Colonic mucosa (tissue), 4 donors: ENCODE measurements at regions not wholly inside any gene's neighbourhood (a gene's known extent, or its start where the extent isn't known, plus 50 kb on each side); places are given as distances from the start of the nearest gene placed in this dataset.

Experiments used
- DNase-seq: peaks from one replicate; pipeline ENCODE4 v3.0.0-alpha.2; 2020
- H3K27ac ChIP-seq: fragments of 200-600 bp; one replicate; pipeline ENCODE4 v1.8.0; 2021
- H3K27me3 ChIP-seq: fragments of 200-600 bp; one replicate; pipeline ENCODE4 v1.8.0; 2021
- H3K36me3 ChIP-seq: fragments of 200-600 bp; one replicate; pipeline ENCODE4 v1.8.0; 2021
- H3K4me1 ChIP-seq: fragments of 200-600 bp; one replicate; pipeline ENCODE4 v1.8.0; 2021; ENCODE audit warnings: mild to moderate bottlenecking
- H3K4me3 ChIP-seq: fragments of 200-600 bp; one replicate; pipeline ENCODE4 v1.8.0; 2021
- H3K9ac ChIP-seq, 2 donors: one replicate each; pipeline ENCODE4 v1.7.0; 2013; ENCODE audit warnings: control low read depth in 2 of 2, low read depth in 2 of 2, low read length in 2 of 2
- H3K9me3 ChIP-seq: fragments of 200-600 bp; one replicate; pipeline ENCODE4 v1.8.0; 2021
- CTCF ChIP-seq: fragments of 200-600 bp; IDR thresholded peaks from one replicate; pipeline ENCODE4 v1.8.0; 2022; ENCODE audit warnings: antibody characterized with exemption, mild to moderate bottlenecking
- intact Hi-C: fragments of 100-400 bp; cut with DNase I; formaldehyde crosslinking; loops from one replicate; pipeline ENCODE4 v1.14.1; 2022
- donor health status: healthy.
- donor health status: DM: no; HTN: no; CAD: no.
- donor health status: DM: no; HTN: no; CAD: no.

DNA sequence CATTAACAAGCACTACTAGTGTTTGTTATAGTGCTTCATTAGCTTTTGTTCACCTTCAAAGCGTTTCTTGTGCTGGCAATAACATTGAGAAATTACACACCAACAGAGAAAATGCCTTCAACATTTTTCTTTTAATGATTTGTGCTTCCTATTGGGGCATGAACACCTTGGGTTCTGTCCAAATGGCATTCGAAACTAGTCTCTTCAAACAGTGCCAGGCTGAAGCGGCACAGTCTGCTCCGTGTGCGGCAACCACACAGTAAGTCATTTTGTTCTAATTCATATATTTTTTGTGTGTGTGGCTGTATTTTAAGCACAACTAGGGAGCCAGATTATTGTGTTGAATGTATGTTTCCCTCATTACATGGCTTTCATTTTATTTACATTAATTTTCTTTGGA is 414.7 kb upstream of the SGCD start:
- no peak for TF ChIP-seq CTCF
- Histone ChIP-seq H3K27me3 (no peaks in the 10 kb centered on the region), H3K36me3 (no peaks in the 10 kb centered on the region), H3K9ac (no peak overlapping the region), H3K9me3 (no peaks in the 10 kb centered on the region), H3K4me3 (no peak overlapping the region), H3K27ac (no peak overlapping the region), H3K4me1 (no peaks in the 10 kb centered on the region)
- no peak for DNase-seq
- intact Hi-C loops = no loop called here

DNA sequence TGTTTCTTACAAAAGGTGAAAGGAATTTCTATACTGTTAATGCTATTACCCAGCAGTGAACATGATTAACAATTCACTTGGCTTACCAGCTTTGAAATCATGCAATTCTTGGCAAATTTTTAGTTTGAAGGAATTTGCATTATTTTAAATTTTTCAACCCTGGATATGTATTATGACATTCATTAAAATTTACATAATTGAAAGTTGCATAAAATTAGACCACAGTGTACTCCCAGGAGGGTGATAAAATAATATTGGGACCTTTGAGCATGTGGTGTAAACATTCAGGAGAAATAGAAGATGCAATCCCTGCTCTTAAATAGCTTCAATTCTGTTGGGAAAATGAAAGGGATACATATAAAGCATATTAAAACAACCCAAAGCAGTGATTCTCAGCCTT is 412.2 kb upstream of the SGCD start:
- H3K4me1 ChIP-seq = no peaks in the 10 kb centered on the region
- no peak overlapping the region for H3K27ac ChIP-seq
- H3K9me3 ChIP-seq = no peaks in the 10 kb centered on the region
- no peak overlapping the region for H3K9ac ChIP-seq
- H3K36me3 ChIP-seq = no peaks in the 10 kb centered on the region
- intact Hi-C loops = no loop called here
- TF ChIP-seq CTCF = no peak
- DNase-seq = no peak
- no peaks in the 10 kb centered on the region for H3K27me3 ChIP-seq
- no peak overlapping the region for H3K4me3 ChIP-seq

GRCh38 chr5:155915601-155916000 is 411.4 kb upstream of the SGCD start:
- no peaks in the 10 kb centered on the region for H3K9me3 ChIP-seq
- H3K36me3 ChIP-seq = no peaks in the 10 kb centered on the region
- H3K27ac ChIP-seq = no peak overlapping the region

GRCh38 chr5:155919126-155919525 is 407.8 kb upstream of the SGCD start:
- no peak for DNase-seq
- H3K9me3 ChIP-seq = no peaks in the 10 kb centered on the region
- H3K36me3 ChIP-seq = no peaks in the 10 kb centered on the region
- no peaks in the 10 kb centered on the region for H3K4me1 ChIP-seq
- no peak overlapping the region for H3K9ac ChIP-seq
- no peak overlapping the region for H3K4me3 ChIP-seq
- H3K27me3 ChIP-seq = no peaks in the 10 kb centered on the region
- no peak overlapping the region for H3K27ac ChIP-seq
- intact Hi-C loops = no loop called here
- TF ChIP-seq CTCF = no peak

More at GRCh38 chr5:155915601-155916000, 411.4 kb upstream of the SGCD start:
- no peak for DNase-seq
- no peak for TF ChIP-seq CTCF
- Histone ChIP-seq H3K4me3 (no peak overlapping the region), H3K4me1 (no peaks in the 10 kb centered on the region), H3K9ac (no peak overlapping the region), H3K27me3 (no peaks in the 10 kb centered on the region)
- intact Hi-C loops = no loop called here

GRCh38 chr5:155919725-155920124 is 407.2 kb upstream of the SGCD start:
- no peaks in the 10 kb centered on the region for H3K27me3 ChIP-seq
- no peak for DNase-seq
- no peak overlapping the region for H3K27ac ChIP-seq
- no peaks in the 10 kb centered on the region for H3K4me1 ChIP-seq
- intact Hi-C loops = no loop called here
- TF ChIP-seq CTCF = no peak
- no peaks in the 10 kb centered on the region for H3K36me3 ChIP-seq
- H3K9ac ChIP-seq = no peak overlapping the region
- no peaks in the 10 kb centered on the region for H3K9me3 ChIP-seq
- H3K4me3 ChIP-seq = no peak overlapping the region

- DNase-seq = no peak
- Histone ChIP-seq H3K27ac (no peak overlapping the region), H3K36me3 (no peaks in the 10 kb centered on the region), H3K9me3 (no peaks in the 10 kb centered on the region), H3K9ac (no peak overlapping the region), H3K4me1 (no peaks in the 10 kb centered on the region), H3K4me3 (no peak overlapping the region), H3K27me3 (no peaks in the 10 kb centered on the region)
- intact Hi-C loops = no loop called here
- no peak for TF ChIP-seq CTCF
Observed at GRCh38 chr5:155921621-155922020, 405.3 kb upstream of the SGCD start.
